ENCODE measurements at regions not wholly inside any gene's neighbourhood (a gene's known extent, or its start where the extent isn't known, plus 50 kb on each side); places are given as distances from the start of the nearest gene placed in this dataset.

DNA sequence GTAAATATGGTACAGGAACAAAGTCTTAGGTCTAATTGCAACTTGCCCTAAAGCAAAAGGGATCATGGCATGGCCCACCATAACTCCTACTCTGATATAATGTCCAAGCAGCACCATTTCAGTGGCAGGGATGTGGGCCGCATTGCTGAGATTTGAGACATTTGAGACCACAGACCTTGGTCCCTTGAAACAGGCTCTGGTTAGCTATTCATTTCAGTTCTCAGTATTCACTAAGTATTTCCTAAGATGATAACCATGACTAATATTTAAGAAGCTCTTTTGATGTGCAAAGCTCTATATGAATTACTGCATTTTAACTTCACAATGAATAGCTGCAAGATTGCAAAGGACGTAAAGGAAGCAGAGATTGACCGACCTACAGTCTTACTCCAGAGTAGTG, 471.0 kb downstream of the SHISA9 start:
- no TSS peak for BruUV-seq (replicated peaks)
- no peaks in the 10 kb centered on the region for H3K9me3 ChIP-seq (ENCODE audit: low read length)

DNA sequence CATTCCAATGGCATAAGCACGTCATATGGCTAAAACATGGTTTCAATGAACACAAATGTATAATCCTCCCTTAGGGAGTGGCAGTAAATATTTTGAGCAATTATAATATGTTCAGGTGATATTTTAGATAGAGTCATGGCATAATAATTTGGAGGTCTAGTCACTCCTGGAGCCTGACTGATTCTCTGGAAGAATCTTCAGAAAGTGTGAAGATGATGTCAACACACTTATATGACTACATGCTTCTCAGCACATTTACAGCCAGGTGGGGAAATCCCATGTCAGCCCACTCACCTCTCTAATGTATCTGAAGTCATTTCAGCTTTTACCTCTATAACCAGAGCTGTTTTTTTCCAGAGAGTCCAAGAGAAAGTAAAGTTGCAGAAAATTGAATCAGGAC, 474.8 kb downstream of the SHISA9 start:
- ATAC-seq (no peak), DNase-seq (no peak)
- no peak overlapping the region for H2AFZ ChIP-seq (ENCODE audit: low read length)
- POLR2A ChIA-PET (ENCODE audit: unreplicated experiment) = no interaction called here
- no peak overlapping the region for H3K9ac ChIP-seq (ENCODE audit: low read length)
- no peaks in the 10 kb centered on the region for H3K9me3 ChIP-seq (ENCODE audit: low read length)
- H3K79me2 ChIP-seq (ENCODE audit: low read length) = no peaks in the 10 kb centered on the region
- no peak overlapping the region for H3K27ac ChIP-seq (ENCODE audit: low read length)
- no peaks in the 10 kb centered on the region for H3K9me2 ChIP-seq (replicated peaks; ENCODE audit: low read length)
- CTCF ChIA-PET = no interaction called here
- no peaks in the 10 kb centered on the region for H3K27me3 ChIP-seq (ENCODE audit: low read length)
- H3K4me3 ChIP-seq (ENCODE audit: low read length) = no peak overlapping the region
- intact Hi-C loops (cut with micrococcal nuclease) = no loop called here
- H4K20me1 ChIP-seq (ENCODE audit: low read length) = no peaks in the 10 kb centered on the region
- no peaks in the 10 kb centered on the region for H3K4me1 ChIP-seq (ENCODE audit: insufficient read depth, low read length)
- no peak overlapping the region for H3K4me2 ChIP-seq (ENCODE audit: low read length)
- BruUV-seq (replicated peaks) = no TSS peak
- TF ChIP-seq, protein P1, sequence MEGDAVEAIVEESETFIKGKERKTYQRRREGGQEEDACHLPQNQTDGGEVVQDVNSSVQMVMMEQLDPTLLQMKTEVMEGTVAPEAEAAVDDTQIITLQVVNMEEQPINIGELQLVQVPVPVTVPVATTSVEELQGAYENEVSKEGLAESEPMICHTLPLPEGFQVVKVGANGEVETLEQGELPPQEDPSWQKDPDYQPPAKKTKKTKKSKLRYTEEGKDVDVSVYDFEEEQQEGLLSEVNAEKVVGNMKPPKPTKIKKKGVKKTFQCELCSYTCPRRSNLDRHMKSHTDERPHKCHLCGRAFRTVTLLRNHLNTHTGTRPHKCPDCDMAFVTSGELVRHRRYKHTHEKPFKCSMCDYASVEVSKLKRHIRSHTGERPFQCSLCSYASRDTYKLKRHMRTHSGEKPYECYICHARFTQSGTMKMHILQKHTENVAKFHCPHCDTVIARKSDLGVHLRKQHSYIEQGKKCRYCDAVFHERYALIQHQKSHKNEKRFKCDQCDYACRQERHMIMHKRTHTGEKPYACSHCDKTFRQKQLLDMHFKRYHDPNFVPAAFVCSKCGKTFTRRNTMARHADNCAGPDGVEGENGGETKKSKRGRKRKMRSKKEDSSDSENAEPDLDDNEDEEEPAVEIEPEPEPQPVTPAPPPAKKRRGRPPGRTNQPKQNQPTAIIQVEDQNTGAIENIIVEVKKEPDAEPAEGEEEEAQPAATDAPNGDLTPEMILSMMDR (conservative IDR thresholded peaks at IDR 0.05; ENCODE audit: low read depth, low read length) = no peak
- no peaks in the 10 kb centered on the region for H3F3A ChIP-seq (ENCODE audit: low read length, unreplicated experiment)
- H3K36me3 ChIP-seq (ENCODE audit: low read depth, low read length) = no peaks in the 10 kb centered on the region

More for the DNA sequence above, 471.0 kb downstream of the SHISA9 start:
- Histone ChIP-seq H3K9ac (ENCODE audit: low read length) (no peak overlapping the region), H2AFZ (ENCODE audit: low read length) (no peak overlapping the region), H3K9me2 (replicated peaks; ENCODE audit: low read length) (no peaks in the 10 kb centered on the region), H3K36me3 (ENCODE audit: low read depth, low read length) (no peaks in the 10 kb centered on the region), H3K4me3 (ENCODE audit: low read length) (no peak overlapping the region), H3K27ac (ENCODE audit: low read length) (no peak overlapping the region), H3K4me2 (ENCODE audit: low read length) (no peak overlapping the region), H3K27me3 (ENCODE audit: low read length) (no peaks in the 10 kb centered on the region), H3K79me2 (ENCODE audit: low read length) (no peaks in the 10 kb centered on the region), H3F3A (ENCODE audit: low read length, unreplicated experiment) (no peaks in the 10 kb centered on the region), H3K4me1 (ENCODE audit: insufficient read depth, low read length) (no peaks in the 10 kb centered on the region), H4K20me1 (ENCODE audit: low read length) (no peaks in the 10 kb centered on the region)
- ATAC-seq = no peak
- CTCF ChIA-PET = no interaction called here
- intact Hi-C loops (cut with micrococcal nuclease) = no loop called here
- POLR2A ChIA-PET (ENCODE audit: unreplicated experiment) = no interaction called here
- TF ChIP-seq EZH2phosphoT487 (IDR thresholded peaks at IDR 0.05; ENCODE audit: borderline replicate concordance, low read length) (no peak), EZH2 (IDR thresholded peaks at IDR 0.05; ENCODE audit: low read length, unreplicated experiment) (no peak)
- TF ChIP-seq, protein P1 (conservative IDR thresholded peaks at IDR 0.05; ENCODE audit: low read depth, low read length) = no peak
- no peak for DNase-seq

DNA sequence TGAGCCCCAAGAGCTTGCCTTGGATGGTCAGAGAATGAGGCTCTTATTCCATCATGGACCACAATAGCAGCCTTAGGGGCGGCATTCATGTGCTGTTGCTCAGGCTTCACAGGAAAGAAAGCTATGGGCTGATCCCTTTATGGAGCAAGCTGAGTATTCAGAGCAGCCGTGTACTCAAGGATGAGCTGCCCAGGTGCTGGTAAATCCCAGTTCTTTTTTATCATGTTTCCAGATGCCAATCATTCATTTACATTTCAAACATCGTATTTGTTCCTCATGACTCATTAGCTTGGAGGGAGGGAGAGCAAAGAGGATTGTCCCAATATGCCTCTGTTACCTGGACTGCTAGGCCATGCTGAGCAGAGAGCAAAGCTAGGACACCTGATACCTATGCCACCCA, 475.7 kb downstream of the SHISA9 start:
- no peaks in the 10 kb centered on the region for H3K9me2 ChIP-seq (replicated peaks; ENCODE audit: low read length)
- H3K4me1 ChIP-seq (ENCODE audit: insufficient read depth, low read length) = no peaks in the 10 kb centered on the region
- no peak overlapping the region for H3K4me2 ChIP-seq (ENCODE audit: low read length)
- ChIA-PET POLR2A (ENCODE audit: unreplicated experiment) (no interaction called here), CTCF (no interaction called here)
- H3K36me3 ChIP-seq (ENCODE audit: low read depth, low read length) = no peaks in the 10 kb centered on the region
- no peak overlapping the region for H3K9ac ChIP-seq (ENCODE audit: low read length)
- no peaks in the 10 kb centered on the region for H3K79me2 ChIP-seq (ENCODE audit: low read length)
- ATAC-seq (no peak), DNase-seq (no peak)
- H3K27ac ChIP-seq (ENCODE audit: low read length) = no peak overlapping the region
- intact Hi-C loops (cut with micrococcal nuclease) = no loop called here
- TF ChIP-seq EZH2phosphoT487 (IDR thresholded peaks at IDR 0.05; ENCODE audit: borderline replicate concordance, low read length) (no peak), EZH2 (IDR thresholded peaks at IDR 0.05; ENCODE audit: low read length, unreplicated experiment) (no peak)
- TF ChIP-seq, protein P1 (conservative IDR thresholded peaks at IDR 0.05; ENCODE audit: low read depth, low read length) = no peak
- no peak overlapping the region for H2AFZ ChIP-seq (ENCODE audit: low read length)
- H4K20me1 ChIP-seq (ENCODE audit: low read length) = no peaks in the 10 kb centered on the region
- H3F3A ChIP-seq (ENCODE audit: low read length, unreplicated experiment) = no peaks in the 10 kb centered on the region
- H3K9me3 ChIP-seq (ENCODE audit: low read length) = no peaks in the 10 kb centered on the region
- H3K4me3 ChIP-seq (ENCODE audit: low read length) = no peak overlapping the region
- no peaks in the 10 kb centered on the region for H3K27me3 ChIP-seq (ENCODE audit: low read length)
- no TSS peak for BruUV-seq (replicated peaks)

All from PC-3 (cell line).